ENCODE measurements at regions not wholly inside any gene's neighbourhood (a gene's known extent, or its start where the extent isn't known, plus 50 kb on each side); places are given as distances from the start of the nearest gene placed in this dataset.

DNA sequence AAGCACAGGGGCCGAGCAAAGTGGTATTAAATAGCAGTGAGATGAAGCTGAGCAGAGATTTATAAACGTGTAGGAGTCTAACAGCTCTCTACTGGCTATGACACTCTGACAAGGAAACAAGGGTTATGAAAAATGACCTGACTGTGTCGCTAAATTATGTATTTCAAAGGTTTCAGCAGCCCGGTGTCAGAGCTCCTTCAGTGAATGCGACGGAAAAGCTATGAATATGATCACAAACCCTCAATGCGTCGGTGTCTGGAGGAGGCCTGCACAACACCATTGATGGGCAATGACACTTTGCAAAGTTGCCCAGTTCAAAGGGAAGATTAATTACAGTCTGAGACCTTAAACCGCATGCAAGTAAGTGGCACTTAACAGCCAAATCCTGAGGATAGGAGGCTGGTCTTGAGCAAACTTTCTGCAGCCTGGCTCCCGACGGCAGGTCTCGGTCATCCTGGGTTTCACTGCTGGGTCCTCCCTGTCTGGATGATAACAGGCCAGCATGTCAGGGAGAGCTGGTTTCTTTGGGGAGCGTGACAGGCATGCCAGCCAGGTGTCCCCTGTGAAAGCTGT, 615.1 kb upstream of the SALL3 start:
- no peak for DNase-seq (ENCODE audit: low spot score)

DNA sequence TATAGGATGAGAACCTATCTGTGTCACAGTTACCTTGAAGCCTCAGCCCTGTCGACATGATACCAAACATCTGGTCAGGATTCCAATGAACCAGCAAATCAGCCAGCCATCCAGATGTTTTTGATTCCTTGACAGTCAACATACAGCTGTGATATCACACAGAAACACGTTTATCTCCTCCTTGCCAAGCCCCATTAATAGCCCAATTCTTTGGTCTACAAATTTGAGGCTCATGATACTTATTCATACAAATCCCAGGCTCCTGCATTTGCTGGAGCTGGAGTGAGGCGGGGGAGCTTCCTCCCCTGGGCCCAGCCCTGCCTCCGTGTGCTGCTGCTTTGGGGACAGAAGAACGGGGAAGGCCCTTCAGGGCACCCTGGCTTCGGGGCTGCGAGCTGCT, 611.6 kb upstream of the SALL3 start:
- DNase-seq (ENCODE audit: low spot score), result no peak

DNA sequence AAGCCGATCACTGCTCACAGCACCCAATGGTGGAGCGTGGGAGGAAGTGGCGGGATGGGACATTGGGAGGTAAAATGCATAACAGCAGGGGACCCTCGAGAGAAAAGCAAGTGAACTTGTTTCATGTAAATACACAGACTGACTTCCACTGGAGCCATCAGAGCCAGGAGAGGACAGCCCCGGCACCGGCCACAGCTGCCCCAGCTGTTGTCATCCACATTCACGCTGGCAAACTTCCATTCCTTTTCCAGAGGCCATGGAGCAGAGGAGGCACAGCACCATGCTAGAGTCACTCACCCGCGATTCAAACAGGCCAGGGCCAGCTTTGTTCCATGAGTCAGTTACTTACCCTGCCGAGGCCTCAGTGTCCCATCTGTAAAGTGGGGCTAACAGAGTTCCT, 610.9 kb upstream of the SALL3 start:
- no peak for DNase-seq (ENCODE audit: low spot score)

DNA sequence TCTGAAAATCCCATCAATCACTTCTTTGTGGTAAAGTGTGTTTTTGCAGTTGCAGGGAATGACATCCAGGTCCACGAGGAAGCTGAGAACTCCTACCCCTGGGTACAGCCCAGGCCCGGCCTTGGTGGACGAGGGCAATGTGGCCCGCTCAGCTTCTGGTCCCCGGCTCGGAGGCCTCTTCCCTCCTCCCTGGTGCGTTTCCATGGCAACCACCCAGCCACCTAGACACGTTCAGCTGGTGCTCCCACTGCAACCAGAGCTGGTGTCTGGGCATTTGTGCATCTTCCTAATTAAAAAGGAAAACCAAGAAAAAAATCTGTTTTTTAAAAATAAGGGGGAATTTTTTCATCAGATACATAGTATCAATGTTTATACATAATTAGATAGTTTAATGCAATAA, 603.6 kb upstream of the SALL3 start:
- no peak for DNase-seq (ENCODE audit: low spot score)

DNA sequence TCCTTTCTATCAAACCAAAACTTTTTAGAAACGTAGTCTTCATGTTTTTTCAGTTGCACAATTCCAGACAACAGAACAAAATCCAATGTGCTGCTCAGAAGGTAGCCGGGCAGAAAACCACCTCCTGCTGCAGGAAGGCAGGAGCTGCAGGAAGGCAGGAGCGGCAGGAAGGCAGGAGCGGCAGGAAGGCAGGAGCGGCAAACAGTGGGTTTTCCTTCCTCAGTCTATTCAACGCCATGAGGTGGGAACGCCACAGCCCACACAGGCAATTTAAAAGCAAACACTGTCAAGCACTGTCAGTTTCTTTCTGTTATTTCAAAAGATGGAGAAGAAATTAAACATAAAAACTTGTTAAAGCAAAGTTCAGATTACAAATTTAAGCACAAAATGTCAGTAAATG, 601.2 kb upstream of the SALL3 start:
- no peak for DNase-seq (ENCODE audit: low spot score)

DNA sequence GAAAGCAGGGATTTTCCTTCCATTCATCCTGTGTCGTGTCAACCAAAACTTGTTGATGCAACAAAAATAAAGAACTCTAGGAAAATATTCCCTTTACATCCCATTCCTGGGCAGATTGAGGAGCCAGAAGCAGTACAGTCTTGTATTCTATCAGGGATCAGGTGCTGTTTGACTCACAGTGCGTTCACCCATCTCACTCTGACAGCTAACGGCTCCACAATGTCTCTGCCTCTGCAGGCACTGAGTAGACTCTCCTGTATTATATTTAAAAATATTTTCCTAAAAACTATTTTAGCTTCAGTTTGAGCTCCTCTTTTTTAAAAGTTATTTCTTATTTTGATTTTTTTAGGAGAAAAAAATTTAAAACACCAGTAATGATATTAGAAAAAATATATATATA, 600.6 kb upstream of the SALL3 start:
- no peak for DNase-seq (ENCODE audit: low spot score)

DNA sequence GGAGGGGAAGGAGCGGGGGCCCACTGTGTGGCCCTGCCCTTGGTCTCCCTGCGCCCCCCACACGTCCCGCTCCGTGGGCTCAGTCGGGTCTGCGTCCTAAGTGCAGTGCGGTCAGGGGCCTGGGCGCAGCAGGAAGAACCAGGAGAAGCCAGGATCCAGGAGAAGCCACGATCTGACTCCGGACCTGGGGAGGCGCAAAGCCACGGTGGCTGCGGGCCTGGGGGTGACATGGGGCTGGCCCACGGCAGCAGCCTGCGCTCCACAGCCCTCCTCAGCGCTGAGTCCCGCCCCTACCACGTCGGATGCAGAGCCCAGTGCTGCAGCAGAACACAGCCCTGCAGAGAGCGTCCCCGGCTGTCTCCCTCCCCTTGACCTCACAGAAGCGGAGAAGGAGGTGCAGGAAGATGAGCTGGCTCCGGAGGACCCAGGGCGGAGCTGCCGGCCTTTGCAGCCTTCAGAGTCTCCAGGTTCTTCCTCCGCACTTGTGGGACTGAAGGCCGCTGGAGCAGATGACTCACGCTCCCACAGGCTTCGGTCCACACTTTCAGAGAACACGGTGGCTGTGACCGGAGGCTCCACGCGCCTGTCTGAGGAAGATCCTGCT, 589.2 kb upstream of the SALL3 start:
- DNase-seq (ENCODE audit: low spot score), result no peak

DNA sequence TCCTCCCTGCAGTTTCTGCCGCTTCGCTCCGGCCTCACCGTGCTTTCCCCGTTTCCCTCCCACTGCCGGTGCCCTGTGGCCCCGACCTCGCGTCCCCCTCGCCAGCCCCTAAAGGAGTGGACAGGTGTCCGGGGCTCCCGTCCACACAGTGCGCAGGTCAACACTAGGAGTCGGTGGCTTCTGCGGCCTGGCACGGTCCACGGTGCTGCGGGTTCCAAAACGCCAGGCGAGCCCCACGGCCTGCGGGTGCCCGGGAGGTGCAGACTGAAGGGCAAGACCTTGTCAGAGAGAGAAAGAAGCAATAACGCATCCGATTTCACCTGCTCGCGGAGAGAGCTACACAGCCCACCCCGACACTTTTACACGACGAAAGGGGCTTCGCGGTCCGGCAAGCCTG, 588.7 kb upstream of the SALL3 start:
- no peak for DNase-seq (ENCODE audit: low spot score)

DNA sequence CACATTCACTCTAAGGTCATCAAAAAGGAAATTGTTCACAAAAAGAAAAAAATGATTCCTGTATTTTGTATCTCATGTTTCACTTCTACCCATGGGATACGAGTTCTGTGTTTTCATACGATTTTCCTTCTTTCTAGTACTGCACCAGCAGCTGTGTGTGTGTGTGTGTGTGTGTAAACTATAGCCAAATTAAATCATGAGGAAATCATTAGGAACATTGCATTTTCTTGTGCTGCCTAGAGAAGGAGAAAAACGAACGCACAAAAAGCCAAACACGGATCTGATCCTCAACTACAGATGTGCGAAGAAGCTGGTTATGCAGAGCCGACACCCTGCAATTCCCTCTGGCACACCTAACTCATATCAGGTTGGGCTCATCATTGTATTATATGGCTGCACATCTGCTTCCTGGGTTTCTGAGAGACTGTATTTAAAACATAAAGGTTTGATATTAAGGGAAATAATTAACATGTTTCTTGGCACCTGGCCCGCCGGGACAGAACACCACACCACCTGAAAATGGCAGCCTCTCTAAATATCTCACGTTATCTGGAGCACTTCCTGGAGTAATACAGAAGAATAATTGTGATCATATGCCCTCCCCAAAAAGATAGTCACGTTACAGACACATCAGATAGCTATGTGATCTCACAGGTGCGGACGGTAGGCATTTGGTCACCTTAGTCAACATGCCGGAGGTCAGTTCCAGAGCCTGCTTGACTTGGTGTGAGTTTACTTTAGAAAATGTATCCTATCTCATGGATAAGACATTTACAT, 586.3 kb upstream of the SALL3 start:
- DNase-seq (ENCODE audit: low spot score), result no peak

DNA sequence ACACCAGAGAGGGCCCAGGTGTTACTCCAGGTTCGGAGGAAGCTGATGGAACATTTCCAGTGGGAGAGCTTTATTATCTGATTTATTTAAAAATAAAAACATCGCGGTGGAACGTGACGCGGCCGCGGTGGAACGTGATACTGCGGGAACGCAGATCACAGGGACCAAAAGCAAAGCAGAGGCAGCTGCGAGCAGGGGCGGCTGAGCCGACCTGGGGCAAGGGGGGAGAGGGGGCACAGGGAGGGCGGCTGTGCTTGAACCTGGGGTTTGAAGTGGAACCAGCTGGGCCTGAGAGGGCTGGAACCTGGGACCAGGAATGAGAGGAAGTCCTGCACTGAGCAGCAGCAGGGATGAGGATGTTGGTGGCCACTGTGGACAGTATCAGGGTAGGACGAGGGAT, 583.5 kb upstream of the SALL3 start:
- DNase-seq (ENCODE audit: low spot score), result no peak

DNA sequence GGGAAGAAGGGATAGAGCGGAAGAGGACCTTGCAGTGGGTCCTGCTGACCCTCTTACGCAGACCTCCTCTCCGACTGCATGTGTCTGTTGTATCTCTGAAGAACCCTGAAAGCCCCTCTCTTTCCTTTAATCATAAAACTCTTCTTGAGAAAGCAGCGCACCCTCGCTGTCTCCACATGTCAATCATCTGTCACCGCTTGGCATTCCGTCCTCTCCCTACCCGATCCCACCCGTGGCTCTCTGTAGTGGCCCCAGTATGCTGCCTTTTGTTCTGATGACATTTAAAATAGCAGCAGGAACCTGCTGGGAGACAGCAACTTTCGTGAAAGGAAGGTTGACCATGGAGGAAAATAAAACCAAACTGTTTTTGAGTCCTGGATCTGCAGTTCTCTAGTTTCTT, 582.9 kb upstream of the SALL3 start:
- DNase-seq (ENCODE audit: low spot score), result no peak

DNA sequence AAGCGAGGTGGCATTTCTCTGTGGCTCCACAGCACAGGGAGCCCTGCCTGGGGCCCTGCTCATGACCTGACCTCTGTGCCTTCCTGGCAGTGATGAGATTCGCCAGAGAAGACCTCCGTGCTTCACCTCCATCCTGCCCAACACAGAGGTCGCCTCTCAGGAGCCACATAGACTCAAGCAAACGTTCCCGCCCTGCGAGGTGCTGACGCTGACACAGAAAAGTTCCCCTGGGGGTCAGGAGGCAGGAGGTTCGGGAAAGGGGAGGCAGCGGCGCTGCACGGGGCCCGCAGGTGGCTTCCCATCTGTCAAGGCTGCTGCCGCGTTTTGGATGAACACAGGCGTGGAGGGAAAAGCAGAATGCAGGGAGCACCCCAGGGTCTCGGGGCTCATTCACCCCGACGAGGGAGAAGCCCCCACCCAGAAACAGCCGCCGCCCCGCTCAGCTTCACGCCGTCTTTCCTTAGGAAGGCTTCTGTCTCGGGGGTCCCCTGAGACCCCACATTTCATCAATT, 579.6 kb upstream of the SALL3 start:
- no peak for DNase-seq (ENCODE audit: low spot score)

DNA sequence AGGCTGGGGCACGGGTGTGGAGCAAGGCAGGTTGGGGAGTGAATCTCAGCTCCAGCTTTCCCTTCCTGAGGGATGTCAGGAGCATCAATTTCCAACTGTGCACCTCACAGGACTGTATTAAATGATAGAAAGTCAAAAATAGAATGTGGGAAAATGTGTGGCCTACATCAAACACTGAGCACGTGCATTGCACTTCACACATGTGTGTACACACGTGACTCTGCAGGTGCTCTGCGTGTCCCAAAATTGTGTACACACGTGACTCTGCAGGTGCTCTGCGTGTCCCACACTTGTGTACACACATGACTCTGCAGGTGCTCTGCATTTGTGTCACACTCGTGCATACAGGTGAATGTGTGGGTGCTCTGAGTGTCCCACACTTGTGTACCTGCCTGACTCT, 577.2 kb upstream of the SALL3 start:
- no peak for DNase-seq (ENCODE audit: low spot score)

DNA sequence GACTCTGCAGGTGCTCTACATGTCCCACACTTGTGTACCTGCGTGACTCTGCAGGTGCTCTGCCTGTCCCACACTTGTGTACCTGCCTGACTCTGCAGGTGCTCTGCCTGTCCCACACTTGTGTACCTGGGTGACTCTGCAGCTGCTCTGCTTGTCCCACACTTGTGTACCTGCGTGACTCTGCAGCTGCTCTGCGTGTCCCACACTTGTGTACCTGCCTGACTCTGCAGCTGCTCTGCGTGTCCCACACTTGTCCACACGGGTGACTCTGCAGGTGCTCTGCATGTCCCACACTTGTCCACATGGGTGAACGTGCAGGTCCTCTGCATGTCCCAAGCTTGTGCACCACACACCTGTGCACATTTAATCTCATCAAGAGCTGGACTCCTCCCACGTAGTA, 576.7 kb upstream of the SALL3 start:
- no peak for DNase-seq (ENCODE audit: low spot score)

DNA sequence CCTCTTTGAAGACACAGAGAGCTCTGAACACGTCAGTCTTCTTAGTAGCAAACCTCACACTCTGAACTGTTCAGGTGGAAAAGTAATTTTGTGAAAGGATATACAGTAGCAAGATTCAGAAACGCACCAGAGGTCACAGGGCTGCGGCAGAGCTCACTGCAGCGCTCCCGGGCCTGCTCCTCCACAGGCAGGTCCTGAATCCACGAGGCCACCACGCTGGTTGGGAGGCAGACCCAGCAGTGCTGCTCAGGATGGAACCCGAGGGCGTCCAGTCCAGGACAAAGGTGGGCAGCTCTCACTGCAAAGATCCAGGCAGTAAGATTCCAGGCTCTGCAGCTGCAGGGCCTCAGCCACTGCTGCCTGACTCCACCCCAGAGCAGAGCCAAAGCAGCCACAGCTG, 576.2 kb upstream of the SALL3 start:
- DNase-seq (ENCODE audit: low spot score), result no peak

DNA sequence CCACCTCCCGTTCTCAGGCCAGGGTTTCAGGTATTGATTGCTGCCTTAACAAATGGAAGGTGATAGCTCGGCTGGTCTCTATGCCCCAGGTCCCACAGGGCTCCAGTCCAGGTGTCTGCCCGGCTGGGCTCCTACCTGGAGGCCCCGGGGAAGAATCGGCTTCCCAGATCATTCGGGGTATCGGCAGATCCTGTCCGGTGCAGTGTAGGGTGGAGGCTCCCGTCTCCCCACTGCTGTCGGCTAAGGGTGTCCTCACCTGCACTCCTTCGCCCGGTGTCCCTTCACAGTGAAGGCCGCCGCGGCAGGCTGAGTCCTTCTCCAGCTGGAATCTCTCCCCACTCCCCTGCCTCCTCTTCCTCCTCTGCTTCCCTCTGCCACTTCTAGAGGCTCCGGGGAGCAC, 573.9 kb upstream of the SALL3 start:
- no peak for DNase-seq (ENCODE audit: low spot score)

DNA sequence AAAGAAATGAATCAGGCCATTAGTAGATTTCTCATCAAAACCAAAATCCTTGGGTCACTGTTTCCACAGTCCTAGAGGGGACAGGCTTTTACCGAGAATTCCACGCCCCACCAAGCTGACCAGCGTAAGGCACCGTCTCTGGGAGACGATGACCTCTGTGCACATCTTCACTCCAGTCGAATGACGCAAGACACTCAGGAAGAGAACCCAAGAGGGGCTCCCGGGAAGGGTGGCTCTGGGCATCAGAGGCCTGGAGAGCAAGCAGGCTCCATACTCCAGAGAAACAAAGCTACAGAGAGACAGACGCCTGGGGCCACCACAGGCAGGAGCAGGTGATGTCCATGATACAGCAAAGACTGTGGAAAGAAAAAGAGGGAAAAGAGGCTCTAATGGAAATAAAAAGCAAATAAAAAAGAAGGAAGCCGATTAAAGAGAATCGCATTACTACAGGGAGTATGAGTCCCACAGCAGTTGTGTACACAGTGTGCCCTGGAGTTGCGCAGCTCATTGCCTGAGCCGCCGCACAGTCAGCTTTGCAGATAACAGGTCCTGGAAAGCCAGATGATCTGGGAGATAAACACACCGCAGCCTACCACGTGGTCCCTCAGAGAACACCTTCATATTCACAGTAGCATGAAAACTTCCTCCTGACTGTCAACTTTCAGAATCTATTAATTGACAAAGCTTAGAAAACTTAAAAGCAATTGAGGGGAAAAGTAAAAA, 572.7 kb upstream of the SALL3 start:
- DNase-seq (ENCODE audit: low spot score), result no peak

DNA sequence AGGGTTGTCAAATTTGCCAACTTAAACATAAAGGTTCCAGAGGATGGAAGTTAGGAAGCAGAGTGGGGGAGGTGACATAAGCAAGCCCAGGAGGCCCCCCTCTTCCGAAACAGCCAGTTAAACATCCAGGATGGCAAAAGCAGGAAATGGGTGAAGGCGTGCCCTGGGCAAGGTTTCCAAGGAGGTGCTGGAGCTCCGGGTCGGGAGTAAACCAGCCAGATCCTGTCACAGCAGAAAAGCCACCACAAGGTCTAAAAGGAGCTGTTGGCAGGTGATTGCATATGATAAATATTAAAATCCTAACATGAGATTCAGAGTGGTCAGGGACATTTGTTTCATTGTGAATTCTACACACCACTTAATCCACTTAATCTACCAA, 572.2 kb upstream of the SALL3 start:
- no peak for DNase-seq (ENCODE audit: low spot score)

DNA sequence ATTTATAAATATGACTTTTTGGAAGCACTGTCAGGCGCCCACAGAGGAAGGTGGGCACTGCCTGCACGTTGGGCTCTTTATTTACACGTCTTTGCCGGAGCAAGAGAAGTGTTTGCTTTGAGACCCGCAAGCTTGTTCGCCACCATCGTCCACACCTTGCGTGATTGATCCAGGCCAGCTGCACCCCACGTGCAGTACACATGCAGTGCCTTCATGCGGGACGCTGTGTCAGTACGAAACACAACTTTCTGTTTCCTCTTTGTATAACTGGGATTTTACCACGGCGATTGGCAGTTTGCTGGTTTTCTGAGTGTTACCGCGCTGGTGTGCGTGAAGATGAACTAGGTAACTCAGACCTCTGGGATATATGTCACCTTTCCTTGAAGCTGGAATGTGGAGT, 571.0 kb upstream of the SALL3 start:
- no peak for DNase-seq (ENCODE audit: low spot score)

DNA sequence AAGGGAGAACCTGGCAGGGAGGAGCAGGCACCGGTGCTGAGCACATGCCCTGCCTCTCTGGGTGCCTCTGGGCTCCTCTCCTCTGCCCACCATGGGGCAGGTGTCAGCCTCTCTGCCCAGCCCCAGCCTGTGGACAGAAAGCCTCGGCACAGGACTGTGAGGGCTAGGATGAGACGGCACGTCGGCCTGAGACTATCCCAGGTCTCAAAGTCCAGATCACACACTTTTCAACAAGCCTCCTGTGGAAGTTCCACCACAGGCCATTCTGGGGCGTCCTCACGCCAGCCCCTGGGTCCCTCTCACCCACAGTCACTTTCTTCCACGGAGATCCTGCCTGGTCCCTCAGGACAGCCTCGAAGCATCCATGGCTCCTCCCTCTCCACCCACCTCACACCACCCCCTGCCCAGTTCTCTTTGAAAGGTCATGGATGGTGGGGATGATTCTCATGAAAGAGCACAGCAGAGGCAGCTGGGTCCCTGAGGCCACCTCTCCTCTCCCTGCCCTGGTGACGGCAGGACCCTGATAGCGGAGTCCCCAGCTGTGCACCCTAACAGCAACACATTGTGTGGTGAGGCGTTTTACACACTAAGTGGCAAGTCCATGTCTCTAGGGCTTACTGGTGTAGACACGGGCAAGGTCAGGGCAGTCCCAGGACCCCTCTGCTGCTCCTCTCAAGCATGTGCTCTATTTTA, 569.4 kb upstream of the SALL3 start:
- DNase-seq (ENCODE audit: low spot score), result no peak

DNA sequence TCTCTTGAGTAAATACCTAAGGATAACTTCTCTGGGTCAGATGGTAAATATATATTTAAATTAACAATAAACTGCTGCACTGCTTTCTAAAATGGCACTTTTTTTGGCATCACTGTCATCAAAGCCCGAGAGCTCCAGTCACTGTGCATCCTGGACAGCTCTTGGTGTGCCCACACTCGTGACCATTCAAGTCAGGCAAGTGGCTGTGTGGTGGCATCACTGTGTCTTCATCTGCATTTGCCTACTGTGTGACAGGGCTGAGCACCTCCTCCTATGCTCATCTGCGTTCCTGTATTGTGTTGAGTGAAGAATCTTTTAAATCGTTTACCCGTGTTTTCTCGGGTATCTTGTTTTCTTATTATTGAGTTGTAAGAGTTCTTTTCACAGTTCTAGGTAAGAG, 568.1 kb upstream of the SALL3 start:
- DNase-seq (ENCODE audit: low spot score), result no peak

DNA sequence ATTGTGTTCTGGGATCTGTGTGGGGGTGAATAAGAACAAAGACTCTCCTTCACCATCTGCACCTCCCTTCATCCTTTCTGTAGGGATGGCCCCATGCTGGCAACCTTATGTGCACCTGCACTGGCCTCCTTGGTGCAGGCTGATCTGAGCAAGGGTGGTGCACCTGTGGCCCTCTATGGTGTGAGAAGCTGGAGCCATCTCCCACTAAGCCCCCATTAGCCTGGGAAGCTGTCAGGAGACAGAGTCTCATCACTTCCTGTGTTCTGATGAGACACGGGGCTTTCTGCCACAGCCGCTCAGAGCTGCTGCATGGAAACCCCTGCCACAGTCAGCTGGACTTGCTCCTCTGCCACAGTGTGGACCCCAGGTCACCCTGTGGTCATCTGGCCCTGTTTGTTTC, 565.3 kb upstream of the SALL3 start:
- no peak for DNase-seq (ENCODE audit: low spot score)

Measured in hematopoietic multipotent progenitor cell treated with erythropoietin and hydrocortisone succinate and interleukin-3 and kit ligand, for 17 days (in vitro differentiated cells).